Liver (tissue), 3 donors: ENCODE measurements at regions not wholly inside any gene's neighbourhood (a gene's known extent, or its start where the extent isn't known, plus 50 kb on each side); places are given as distances from the start of the nearest gene placed in this dataset.

Source experiments
- ATF3 ChIP-seq: IDR thresholded peaks from 2 replicates; pipeline ENCODE4 v1.6.1; 2016; ENCODE audit warnings: antibody characterized with exemption
- CTCF ChIP-seq: fragments of 150-350 bp; IDR thresholded peaks from 2 replicates; pipeline ENCODE4 v1.5.1; 2017; ENCODE audit warnings: improper control_type of control experiment, low read depth, low read length; ENCODE audit not compliant: missing input control
- EGR1 ChIP-seq, 2 donors: IDR thresholded peaks; 2 replicates each; pipeline ENCODE4 v1.6.1; 2016 to 2018; ENCODE audit warnings: antibody characterized with exemption in 2 of 2, low read depth in 2 of 2
- FOXA1 ChIP-seq: IDR thresholded peaks from 2 replicates; pipeline ENCODE4 v1.6.1; 2016; ENCODE audit warnings: antibody characterized with exemption
- GABPA ChIP-seq, 2 donors: IDR thresholded peaks in 1 of 2; conservative IDR thresholded peaks in 1 of 2; 2 replicates each; pipeline ENCODE4 v1.6.1; 2016; ENCODE audit warnings: antibody characterized with exemption in 2 of 2, mild to moderate bottlenecking in 1 of 2, moderate library complexity in 1 of 2
- MAX ChIP-seq: IDR thresholded peaks from 2 replicates; pipeline ENCODE4 v1.6.1; 2016; ENCODE audit warnings: antibody characterized with exemption
- RAD21 ChIP-seq, 2 donors: IDR thresholded peaks; 2 replicates each; pipeline ENCODE4 v1.6.1; 2016; ENCODE audit warnings: antibody characterized with exemption in 2 of 2, mild to moderate bottlenecking in 2 of 2
- REST ChIP-seq: IDR thresholded peaks from 2 replicates; pipeline ENCODE4 v1.6.1; 2016; ENCODE audit warnings: antibody characterized with exemption, mild to moderate bottlenecking
- SP1 ChIP-seq: IDR thresholded peaks from 2 replicates; pipeline ENCODE4 v1.6.1; 2018; ENCODE audit warnings: antibody characterized with exemption, mild to moderate bottlenecking
- TAF1 ChIP-seq: conservative IDR thresholded peaks from 2 replicates; pipeline ENCODE4 v1.6.1; 2016; ENCODE audit warnings: antibody characterized with exemption, mild to moderate bottlenecking
- donor health status: healthy.
- donor health status: healthy.

GRCh38 chr1:55287723-55288122 is 72.6 kb upstream of the USP24 start:
- TF ChIP-seq REST: no peak
- TF ChIP-seq SP1: no peak
- TF ChIP-seq CTCF: no peak
- no peak for TF ChIP-seq RAD21 (IDR thresholded peaks at IDR 0.05)
- no peak for TF ChIP-seq TAF1
- no peak for TF ChIP-seq MAX
- no peak for TF ChIP-seq ATF3
- no peak for TF ChIP-seq EGR1 (IDR thresholded peaks at IDR 0.05; ENCODE audit: low read depth in 2 of 2)
- no peak for TF ChIP-seq GABPA (IDR thresholded peaks at IDR 0.05 in 1 of 2, conservative IDR thresholded peaks at IDR 0.05 in 1 of 2)
- TF ChIP-seq FOXA1: no peak
